ENCODE measurements at regions not wholly inside any gene's neighbourhood (a gene's known extent, or its start where the extent isn't known, plus 50 kb on each side); places are given as distances from the start of the nearest gene placed in this dataset.

GRCh38 chr10:61184429-61184828 is 240.4 kb upstream of the RHOBTB1 start:
- no peak for DNase-seq

- DNase-seq: no peak
These were observed 240.0 kb upstream of the RHOBTB1 start for GRCh38 chr10:61183967-61184366.

- peak; percentile 54 for DNase-seq
These were observed 237.8 kb upstream of the RHOBTB1 start for GRCh38 chr10:61181832-61182231.

GRCh38 chr10:61179771-61180170 is 235.8 kb upstream of the RHOBTB1 start:
- DNase-seq: no peak

GRCh38 chr10:61176424-61176823 is 232.4 kb upstream of the RHOBTB1 start:
- no peak for DNase-seq

GRCh38 chr10:61175316-61175715 is 231.3 kb upstream of the RHOBTB1 start:
- DNase-seq: no peak

- DNase-seq: no peak
These were observed 229.5 kb upstream of the RHOBTB1 start for GRCh38 chr10:61173450-61173849.

- DNase-seq: no peak
These were observed 228.4 kb upstream of the RHOBTB1 start for GRCh38 chr10:61172182-61172926.

- no peak for DNase-seq
These were observed 226.6 kb upstream of the RHOBTB1 start for GRCh38 chr10:61170594-61170993.

GRCh38 chr10:61169294-61169693 is 225.3 kb upstream of the RHOBTB1 start:
- no peak for DNase-seq

GRCh38 chr10:61166489-61166888 is 222.5 kb upstream of the RHOBTB1 start:
- no peak for DNase-seq

GRCh38 chr10:61166065-61166464 is 222.1 kb upstream of the RHOBTB1 start:
- DNase-seq: peak; percentile 10

- DNase-seq: peak; percentile 26
These were observed 220.6 kb upstream of the RHOBTB1 start for GRCh38 chr10:61164458-61165160.

GRCh38 chr10:61163403-61163802 is 219.4 kb upstream of the RHOBTB1 start:
- DNase-seq: no peak

GRCh38 chr10:61160253-61160652 is 216.3 kb upstream of the RHOBTB1 start:
- no peak for DNase-seq

GRCh38 chr10:61159253-61159652 is 215.3 kb upstream of the RHOBTB1 start:
- DNase-seq: no peak

- DNase-seq: no peak
These were observed 213.2 kb upstream of the RHOBTB1 start for GRCh38 chr10:61157182-61157581.

GRCh38 chr10:61153771-61154170 is 209.8 kb upstream of the RHOBTB1 start:
- peak; percentile 38 for DNase-seq

- no peak for DNase-seq
These were observed 207.1 kb upstream of the RHOBTB1 start for GRCh38 chr10:61151059-61151458.

GRCh38 chr10:61148451-61148850 is 204.5 kb upstream of the RHOBTB1 start:
- peak; percentile 16 for DNase-seq

GRCh38 chr10:61142987-61143386 is 199.0 kb upstream of the RHOBTB1 start:
- DNase-seq: peak; percentile 24

GRCh38 chr10:61140765-61141392 is 196.9 kb upstream of the RHOBTB1 start:
- peak; percentile 86 for DNase-seq

- no peak for DNase-seq
These were observed 195.6 kb upstream of the RHOBTB1 start for GRCh38 chr10:61139592-61139953.

All from OCI-M1 (cell line).